CD14-positive monocyte (primary cell): ENCODE measurements at regions not wholly inside any gene's neighbourhood (a gene's known extent, or its start where the extent isn't known, plus 50 kb on each side); places are given as distances from the start of the nearest gene placed in this dataset.

Source experiments
- DNase-seq, 3 donors: peaks; one replicate each; pipeline ENCODE4 v3.0.0-alpha.2; 2011 to 2022
- H2AFZ ChIP-seq: 2 replicates; pipeline ENCODE4 v1.6.0; 2012; ENCODE audit warnings: mild to moderate bottlenecking, low read depth, low read length, inconsistent platforms; ENCODE audit not compliant: insufficient read depth, poor library complexity, severe bottlenecking
- H3K27ac ChIP-seq, 2 donors: 1 replicate in 1 of 2; 2 replicates in 1 of 2; pipeline ENCODE4 v1.5.1; 2012 to 2013; ENCODE audit warnings: low read length in 2 of 2, control low read depth in 1 of 2, inconsistent platforms in 1 of 2, low read depth in 1 of 2, mild to moderate bottlenecking in 1 of 2
- H3K27me3 ChIP-seq, 2 donors: one replicate each; pipeline versions ENCODE4 v1.6.0 to v1.6.1; 2011 to 2013; ENCODE audit warnings: low read length in 2 of 2; ENCODE audit not compliant: control insufficient read depth in 2 of 2, insufficient read depth in 2 of 2
- H3K36me3 ChIP-seq, 2 donors: replicated peaks in 1 of 2; 1 replicate in 1 of 2; 2 replicates in 1 of 2; pipeline versions ENCODE4 v1.5.1 to v1.6.1; 2012 to 2013; ENCODE audit warnings: low read length in 2 of 2, control low read depth in 1 of 2, inconsistent platforms in 1 of 2, mild to moderate bottlenecking in 1 of 2; ENCODE audit not compliant: insufficient read depth in 2 of 2, control insufficient read depth in 1 of 2
- H3K4me1 ChIP-seq, 2 donors: 1 replicate in 1 of 2; 2 replicates in 1 of 2; pipeline versions ENCODE4 v1.5.1 to v1.6.1; 2012 to 2013; ENCODE audit warnings: low read length in 2 of 2, control low read depth in 1 of 2, inconsistent platforms in 1 of 2, mild to moderate bottlenecking in 1 of 2, moderate library complexity in 1 of 2; ENCODE audit not compliant: insufficient read depth in 2 of 2, control insufficient read depth in 1 of 2
- H3K4me2 ChIP-seq: replicated peaks from 2 replicates; pipeline ENCODE3; 2012; ENCODE audit warnings: low read length, moderate library complexity, mild to moderate bottlenecking; ENCODE audit not compliant: poor library complexity, severe bottlenecking; ENCODE audit errors: extremely low read depth
- H3K4me3 ChIP-seq, 3 experiments: fragments of 200-600 bp in 1 of 3; sonication (generic) in 1 of 3; replicated peaks in 1 of 3; 1 replicate in 2 of 3; 2 replicates in 1 of 3; pipeline ENCODE4 v1.5.1; 2011 to 2013; ENCODE audit warnings: low read length in 3 of 3, mild to moderate bottlenecking in 3 of 3, control low read depth in 2 of 3, low read depth in 2 of 3, inconsistent platforms in 1 of 3, moderate library complexity in 1 of 3
- H3K79me2 ChIP-seq: 2 replicates; pipeline ENCODE4 v1.6.0; 2012; ENCODE audit warnings: mild to moderate bottlenecking, control low read depth, inconsistent platforms, low read length, moderate library complexity; ENCODE audit not compliant: insufficient read depth
- H3K9ac ChIP-seq: 2 replicates; pipeline ENCODE4 v1.6.0; 2017; ENCODE audit warnings: low read length, mild to moderate bottlenecking; ENCODE audit not compliant: insufficient read depth, poor library complexity, severe bottlenecking
- H3K9me3 ChIP-seq, 2 donors: replicated peaks in 1 of 2; 1 replicate in 1 of 2; 2 replicates in 1 of 2; pipeline versions ENCODE4 v1.5.1 to v1.6.1; 2012 to 2013; ENCODE audit warnings: low read length in 2 of 2, control low read depth in 1 of 2; ENCODE audit not compliant: control insufficient read depth in 1 of 2, insufficient read depth in 1 of 2
- H4K20me1 ChIP-seq: 2 replicates; pipeline ENCODE4 v1.6.0; 2012; ENCODE audit warnings: mild to moderate bottlenecking, low read length, control low read depth, moderate library complexity; ENCODE audit not compliant: insufficient read depth
- H3K27ac Mint-ChIP-seq, 7 donors: one replicate each; pipeline ENCODE4 v1.8.0; 2020; ENCODE audit warnings: mild to moderate bottlenecking in 7 of 7, mixed read lengths in 7 of 7, moderate library complexity in 6 of 7, inconsistent platforms in 2 of 7
- H3K27me3 Mint-ChIP-seq, 3 donors: one replicate each; pipeline ENCODE4 v1.8.0; 2021 to 2022; ENCODE audit warnings: low read depth in 3 of 3, mild to moderate bottlenecking in 3 of 3, mixed read lengths in 3 of 3, moderate library complexity in 3 of 3, inconsistent platforms in 1 of 3
- H3K36me3 Mint-ChIP-seq, 2 donors: one replicate each; pipeline ENCODE4 v1.8.0; 2020; ENCODE audit warnings: mixed read lengths in 2 of 2, inconsistent platforms in 1 of 2, mild to moderate bottlenecking in 1 of 2
- H3K4me1 Mint-ChIP-seq: one replicate; pipeline ENCODE4 v1.8.0; 2020; ENCODE audit warnings: mild to moderate bottlenecking, mixed read lengths
- H3K4me3 Mint-ChIP-seq, 2 donors: one replicate each; pipeline ENCODE4 v1.8.0; 2020; ENCODE audit warnings: mild to moderate bottlenecking in 2 of 2, mixed read lengths in 2 of 2, moderate library complexity in 1 of 2
- H3K9me3 Mint-ChIP-seq, 7 donors: one replicate each; pipeline ENCODE4 v1.8.0; 2020 to 2022; ENCODE audit warnings: mixed read lengths in 7 of 7, mild to moderate bottlenecking in 6 of 7, moderate library complexity in 6 of 7, inconsistent platforms in 2 of 7
- CTCF ChIP-seq: fragments of 200-600 bp; IDR thresholded peaks from one replicate; pipeline ENCODE4 v1.8.0; 2022; ENCODE audit warnings: antibody characterized with exemption, mild to moderate bottlenecking
- WGBS: methylation state at CpG from one replicate; pipeline ENCODE4 v1.1.5; 2013; ENCODE audit warnings: missing lambda C conversion rate; ENCODE audit not compliant: insufficient coverage; 5-methylcytosine and 5-hydroxymethylcytosine counted together
- intact Hi-C, 2 donors: fragments of 100-400 bp; cut with micrococcal nuclease; formaldehyde crosslinking; loops; one replicate each; pipeline versions ENCODE4 v1.15.0 to v1.15.1; 2023

- H3K36me3 ChIP-seq = no peaks in the 10 kb centered on the region
- Mint-ChIP-seq H3K4me1 (no peaks in the 10 kb centered on the region), H3K4me3 (no peak overlapping the region), H3K9me3 (peaks cover 0 to 7% (median 0%) of the 10 kb centered on the region in 7 donors), H3K27ac (no peak overlapping the region), H3K36me3 (no peaks in the 10 kb centered on the region), H3K27me3 (no peaks in the 10 kb centered on the region)
- H4K20me1 ChIP-seq = no peaks in the 10 kb centered on the region
- H3K27me3 ChIP-seq = no peaks in the 10 kb centered on the region
- no peak overlapping the region for H2AFZ ChIP-seq
- no peak for DNase-seq
- H3K9me3 ChIP-seq = no peaks in the 10 kb centered on the region
- no peak overlapping the region for H3K9ac ChIP-seq
- intact Hi-C loops = no loop called here
- no peak for TF ChIP-seq CTCF
- H3K27ac ChIP-seq = no peak overlapping the region
- H3K4me2 ChIP-seq = no peak overlapping the region
- no peaks in the 10 kb centered on the region for H3K4me1 ChIP-seq
- WGBS = no CpG with 5 or more reads among the region's 3 CpGs
- no peaks in the 10 kb centered on the region for H3K79me2 ChIP-seq
- H3K4me3 ChIP-seq = no peak overlapping the region
Observed at GRCh38 chr4:117267317-117267716, 181.9 kb upstream of the TRAM1L1 start.

GRCh38 chr4:117284736-117285135 is 199.4 kb upstream of the TRAM1L1 start:
- H3K27me3 ChIP-seq = no peaks in the 10 kb centered on the region
- Mint-ChIP-seq H3K27me3 (peaks cover 0 to 2% (median 0%) of the 10 kb centered on the region in 3 donors), H3K9me3 (peaks cover 0 to 3% (median 1%) of the 10 kb centered on the region in 7 donors), H3K4me1 (no peaks in the 10 kb centered on the region), H3K4me3 (no peak overlapping the region), H3K36me3 (no peaks in the 10 kb centered on the region), H3K27ac (no peak overlapping the region)
- H3K79me2 ChIP-seq = no peaks in the 10 kb centered on the region
- no peak overlapping the region for H3K27ac ChIP-seq
- no peak overlapping the region for H3K4me3 ChIP-seq
- DNase-seq = no peak
- no peak for TF ChIP-seq CTCF
- H3K9me3 ChIP-seq = no peaks in the 10 kb centered on the region
- H3K4me1 ChIP-seq = no peaks in the 10 kb centered on the region
- no peaks in the 10 kb centered on the region for H4K20me1 ChIP-seq
- no peaks in the 10 kb centered on the region for H3K36me3 ChIP-seq
- intact Hi-C loops = no loop called here
- no peak overlapping the region for H3K4me2 ChIP-seq
- no peak overlapping the region for H3K9ac ChIP-seq
- H2AFZ ChIP-seq = no peak overlapping the region
